ENCODE measurements at regions not wholly inside any gene's neighbourhood (a gene's known extent, or its start where the extent isn't known, plus 50 kb on each side); places are given as distances from the start of the nearest gene placed in this dataset.
"Not testable (repeated sequence)": the region's sequence is repeated elsewhere in the genome, so short reads cannot be mapped to it uniquely, and the experiment has no call there.

DNA sequence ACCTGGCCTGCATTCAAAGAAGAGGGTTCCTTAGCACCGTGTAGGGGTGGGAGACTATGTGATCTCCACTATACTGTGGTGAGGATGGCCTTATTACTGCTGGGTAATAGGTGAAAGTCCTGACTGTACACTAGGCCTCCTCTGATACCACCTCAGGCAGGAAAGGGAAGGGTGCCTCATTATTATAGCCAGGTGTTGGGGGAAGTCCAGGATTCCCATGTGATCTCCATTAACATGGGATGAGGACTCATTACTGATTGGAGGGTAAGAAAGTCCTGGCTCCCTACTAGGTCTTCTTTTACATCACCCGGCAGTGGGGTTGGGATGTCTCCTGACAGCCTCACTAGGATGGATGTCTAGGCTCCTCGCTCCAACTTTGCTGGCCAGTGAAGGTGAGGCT lies 252.1 kb downstream of the LRIG3 start:
- DNase-seq, result no peak

DNA sequence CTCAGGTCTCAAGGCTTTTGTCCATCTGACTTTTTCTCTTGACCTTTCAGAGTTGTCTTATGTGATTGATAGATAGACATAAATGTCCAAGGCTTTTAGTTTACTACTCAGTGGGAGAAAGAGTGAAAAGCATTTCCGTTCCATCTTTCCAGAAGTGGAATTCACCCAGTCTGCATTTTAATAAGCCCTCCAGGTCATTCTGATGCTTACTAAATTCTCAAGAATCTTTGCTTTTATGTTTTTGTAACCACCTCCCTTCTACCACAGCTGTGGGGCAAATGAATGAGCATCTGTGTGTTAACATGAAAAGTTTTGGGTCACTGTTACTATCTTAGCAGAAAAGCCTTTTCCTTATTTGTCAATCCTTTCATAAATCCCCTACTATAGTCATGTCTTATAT lies 251.4 kb downstream of the LRIG3 start:
- no peak for DNase-seq

DNA sequence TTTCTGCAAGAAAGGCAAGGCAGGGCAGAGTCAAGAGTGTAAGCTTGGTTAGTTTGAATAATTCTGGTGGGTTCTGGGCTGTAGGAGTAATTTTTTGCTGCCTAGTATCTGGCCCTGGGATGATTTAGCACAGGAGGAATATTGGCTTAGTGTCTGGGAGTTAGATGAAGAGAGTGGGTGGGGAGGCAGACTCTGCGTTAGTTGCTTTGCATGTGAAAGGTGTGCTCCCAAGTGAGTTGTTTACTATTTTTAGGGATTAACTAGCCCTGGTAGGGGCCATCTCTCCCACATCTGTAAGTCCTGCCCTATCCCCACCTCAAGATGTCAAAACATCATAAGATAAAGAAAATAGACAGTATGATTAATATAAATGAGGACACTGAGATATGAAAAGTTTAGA lies 249.7 kb downstream of the LRIG3 start:
- no peak for DNase-seq

GRCh38 chr12:58671196-58671595 lies 249.1 kb downstream of the LRIG3 start:
- DNase-seq, result no peak

GRCh38 chr12:58673021-58673420 lies 247.3 kb downstream of the LRIG3 start:
- no peak for DNase-seq

DNA sequence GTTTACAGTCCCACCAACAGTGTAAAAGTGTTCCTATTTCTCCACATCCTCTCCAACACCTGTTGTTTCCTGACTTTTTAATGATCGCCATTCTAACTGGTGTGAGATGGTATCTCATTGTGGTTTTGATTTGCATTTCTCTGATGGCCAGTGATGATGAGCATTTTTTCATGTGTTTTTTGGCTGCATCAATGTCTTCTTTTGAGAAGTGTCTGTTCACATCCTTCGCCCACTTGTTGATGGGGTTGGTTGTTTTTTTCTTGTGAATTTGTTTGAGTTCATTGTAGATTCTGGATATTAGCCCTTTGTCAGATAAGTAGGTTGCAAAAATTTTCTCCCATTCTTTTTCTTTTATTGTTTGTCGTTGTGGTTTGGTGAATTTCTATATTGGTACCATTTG lies 242.5 kb downstream of the LRIG3 start:
- not testable (repeated sequence) for DNase-seq

DNA sequence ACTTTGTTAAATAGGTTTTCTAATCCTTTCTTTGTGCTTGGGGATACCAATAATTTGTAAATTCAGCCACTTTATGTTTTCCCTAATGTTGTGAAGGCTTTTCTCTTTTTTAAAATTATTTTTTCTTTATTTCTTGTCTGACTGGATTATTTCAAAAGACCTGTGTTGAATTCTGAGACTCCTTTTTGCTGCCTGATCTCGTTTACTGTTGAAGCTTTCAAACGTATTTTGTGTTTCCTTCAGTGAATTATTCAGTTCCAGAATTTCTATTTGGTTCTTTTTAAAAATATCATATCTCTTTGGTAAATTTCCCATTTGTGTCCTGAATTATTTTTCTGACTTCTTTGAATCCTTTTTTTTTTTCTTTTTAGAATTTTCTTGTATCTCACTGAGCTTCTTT lies 241.6 kb downstream of the LRIG3 start:
- no peak for DNase-seq

GRCh38 chr12:58681730-58682129 lies 238.6 kb downstream of the LRIG3 start:
- no peak for DNase-seq

DNA sequence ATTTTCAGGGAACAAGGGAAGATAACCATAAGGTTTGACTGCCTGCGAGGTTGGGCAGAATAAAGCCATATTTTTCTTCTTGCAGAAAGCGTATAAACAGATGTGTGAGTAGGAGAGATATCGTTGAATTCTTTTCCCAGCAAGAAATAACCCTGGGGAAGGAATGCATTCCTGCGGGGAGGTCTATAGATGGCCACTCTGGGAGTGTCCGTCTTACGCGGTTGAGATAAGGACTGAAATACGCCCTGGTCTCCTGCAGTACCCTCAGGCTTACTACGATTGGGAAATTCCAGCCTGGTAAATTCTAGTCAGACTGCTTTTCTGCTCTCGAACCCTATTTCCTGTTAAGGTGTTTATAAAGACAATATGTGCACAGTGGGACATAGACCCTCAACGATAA lies 225.0 kb downstream of the LRIG3 start:
- no peak for DNase-seq

- no peak for DNase-seq
Measured at GRCh38 chr12:58701536-58701935, 218.8 kb downstream of the LRIG3 start.

- DNase-seq, result peak; percentile 80
Measured at GRCh38 chr12:58703866-58704265, 216.4 kb downstream of the LRIG3 start.

- DNase-seq, result not testable (repeated sequence)
Measured at GRCh38 chr12:58704770-58705169, 215.5 kb downstream of the LRIG3 start.

GRCh38 chr12:58710901-58711300 lies 209.4 kb downstream of the LRIG3 start:
- no peak for DNase-seq

DNA sequence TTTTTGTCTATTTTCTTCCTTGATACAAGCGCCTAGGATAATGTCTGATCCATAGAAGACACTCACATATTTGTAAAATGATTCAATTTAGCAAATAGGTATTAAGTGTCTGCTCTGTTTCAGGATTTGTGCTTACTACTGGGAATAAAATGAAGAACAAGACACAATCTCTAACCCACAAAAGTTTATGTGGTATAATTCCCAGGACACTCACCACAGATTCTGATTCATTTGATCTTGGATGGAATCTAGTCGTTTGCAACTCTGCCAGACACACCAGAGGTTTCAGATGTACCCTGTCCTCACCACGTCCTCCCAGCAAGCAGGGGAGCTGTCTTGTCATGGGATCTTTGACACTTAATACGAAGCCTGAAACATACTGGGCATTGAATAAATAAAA lies 208.3 kb downstream of the LRIG3 start:
- no peak for DNase-seq

DNA sequence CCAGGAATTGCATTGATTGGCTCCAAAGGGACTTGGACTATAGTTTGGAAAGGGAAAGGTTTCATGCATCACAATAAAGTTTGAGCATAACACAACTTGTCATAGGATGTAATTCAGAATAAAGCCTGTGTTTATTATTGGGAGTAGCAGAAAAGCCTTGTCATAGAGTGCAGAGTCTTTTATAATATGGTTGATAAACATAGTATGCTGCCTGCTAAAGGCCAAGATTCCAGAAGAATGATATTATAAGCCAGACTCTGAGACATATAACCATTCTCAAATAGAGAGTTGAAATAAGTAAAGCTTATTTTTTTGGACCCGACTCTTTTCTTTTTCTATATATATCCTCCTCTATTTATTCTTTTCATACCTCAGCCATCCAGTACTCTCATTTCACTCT lies 207.3 kb downstream of the LRIG3 start:
- no peak for DNase-seq

- DNase-seq, result no peak
Measured at GRCh38 chr12:58719161-58719560, 201.1 kb downstream of the LRIG3 start.

DNA sequence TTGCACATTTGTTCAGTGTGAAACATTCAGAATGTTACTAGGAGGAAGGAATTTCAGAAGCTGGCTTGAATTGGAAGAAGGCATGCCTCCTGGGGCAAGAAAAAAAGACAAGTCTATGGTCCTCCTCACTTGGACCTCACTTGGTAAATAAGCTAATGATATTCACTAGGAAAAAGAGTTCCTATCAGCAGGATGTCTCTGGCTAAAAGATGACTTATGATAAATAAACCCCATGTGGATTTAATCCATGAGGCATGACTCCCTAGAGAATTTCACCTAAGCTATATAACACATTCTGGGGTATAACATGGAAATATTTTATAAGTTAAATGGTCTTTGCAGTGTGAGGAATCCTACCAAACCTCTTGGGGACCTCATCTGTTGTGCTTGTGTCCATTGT lies 199.9 kb downstream of the LRIG3 start:
- DNase-seq, result no peak

GRCh38 chr12:58725400-58726105 lies 194.8 kb downstream of the LRIG3 start:
- no peak for DNase-seq

DNA sequence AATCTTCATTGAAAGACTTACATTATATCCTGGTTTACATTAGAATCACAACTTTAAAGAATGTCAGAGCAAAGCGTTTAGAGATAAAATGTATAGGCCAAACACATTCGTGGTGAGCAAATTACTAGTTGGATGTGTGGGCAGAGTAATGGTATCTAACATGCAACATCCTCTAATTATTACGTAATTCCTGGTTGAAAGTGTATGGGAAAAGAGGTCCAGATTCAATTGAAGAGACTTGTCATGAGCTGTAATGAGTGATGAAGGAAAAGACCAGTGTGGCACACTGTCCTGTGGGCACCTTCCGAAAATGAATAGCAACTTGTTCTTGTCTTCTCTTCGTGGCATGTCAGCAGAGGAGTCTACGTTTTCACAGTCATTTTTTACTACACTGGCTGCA lies 192.8 kb downstream of the LRIG3 start:
- no peak for DNase-seq

- DNase-seq, result no peak
Measured at GRCh38 chr12:58728397-58728796, 191.9 kb downstream of the LRIG3 start.

DNA sequence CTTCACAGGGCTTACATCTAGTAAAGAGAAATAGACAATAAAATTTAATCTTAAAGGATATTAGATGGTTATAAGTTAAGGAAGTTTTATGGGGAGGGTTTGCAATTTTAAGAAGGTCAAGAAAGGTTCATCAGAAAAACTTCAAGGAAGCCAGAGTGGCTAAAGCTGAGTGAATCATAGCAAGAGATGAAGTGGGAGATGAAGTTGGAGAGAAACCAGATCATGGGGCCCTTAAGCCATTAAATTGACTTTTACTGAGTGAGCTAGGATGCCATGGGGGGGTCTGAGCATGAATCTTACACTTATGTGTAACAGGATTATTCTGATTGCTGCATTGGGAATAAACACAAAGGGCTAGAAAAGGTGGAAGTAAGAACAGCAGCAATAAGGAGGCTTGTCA lies 189.2 kb downstream of the LRIG3 start:
- no peak for DNase-seq

GRCh38 chr12:58732894-58733293 lies 187.4 kb downstream of the LRIG3 start:
- no peak for DNase-seq

GRCh38 chr12:58741226-58741625 lies 179.1 kb downstream of the LRIG3 start:
- DNase-seq, result no peak

DNA sequence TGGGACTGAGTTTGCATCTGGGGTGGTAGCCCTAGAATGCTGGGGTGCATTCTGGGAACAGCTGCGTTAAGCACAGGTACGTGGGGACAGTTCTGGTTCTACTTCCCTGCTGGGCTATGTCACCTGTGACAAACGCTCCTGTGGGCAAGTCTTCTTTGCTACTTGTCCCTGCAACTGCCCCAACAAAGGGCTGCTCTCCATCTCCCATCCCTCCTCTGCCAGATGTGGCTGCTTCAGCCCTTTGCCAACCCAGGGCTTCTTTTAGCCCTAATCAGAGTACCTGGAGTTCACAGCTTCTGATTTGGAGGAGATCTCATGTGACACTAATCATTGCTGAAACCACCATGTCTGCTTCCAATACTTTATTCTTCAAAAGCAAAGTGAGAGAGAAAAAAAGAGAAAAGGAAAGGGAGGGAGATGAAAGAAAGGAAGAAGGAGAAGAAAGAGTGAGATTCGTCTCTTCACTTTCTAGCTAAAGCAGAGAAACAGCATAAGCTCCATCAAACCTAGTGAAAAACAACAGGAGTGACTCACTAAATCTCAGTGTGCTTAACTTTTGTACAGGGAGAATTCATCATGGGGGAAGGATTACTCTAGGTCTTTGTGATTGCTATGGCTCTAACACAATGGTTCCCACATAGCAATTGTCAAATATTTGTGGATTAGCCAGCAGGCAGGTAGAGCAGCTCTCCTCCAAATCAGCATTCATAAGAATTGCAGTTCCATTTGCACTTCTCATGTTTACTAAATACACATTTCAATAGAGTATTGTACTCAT lies 174.8 kb downstream of the LRIG3 start:
- no peak for DNase-seq

DNA sequence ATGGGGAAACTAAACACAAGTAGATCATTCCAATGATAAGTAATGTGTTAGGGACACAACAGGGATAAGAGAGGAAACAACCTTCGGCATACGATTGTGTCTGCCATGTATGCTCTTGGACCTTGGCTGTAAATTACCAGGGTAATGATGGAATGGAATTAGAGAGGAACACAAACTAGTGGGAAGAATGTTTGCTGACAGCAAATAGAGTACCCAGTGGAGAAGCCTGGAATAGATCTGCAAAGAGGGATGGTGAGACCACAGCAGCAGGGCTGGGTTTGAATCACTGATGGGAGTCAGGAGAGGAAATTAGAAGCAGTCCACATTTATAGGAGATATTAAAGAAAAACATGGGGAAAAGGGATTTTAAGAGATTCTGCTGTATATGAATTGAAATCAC lies 172.8 kb downstream of the LRIG3 start:
- DNase-seq, result no peak
